ENCODE measurements at regions not wholly inside any gene's neighbourhood (a gene's known extent, or its start where the extent isn't known, plus 50 kb on each side); places are given as distances from the start of the nearest gene placed in this dataset.

- TF ChIP-seq CTCF (IDR thresholded peaks at IDR 0.05; ENCODE audit: insufficient read depth, low read depth, low read length) (no peak), EZH2 (IDR thresholded peaks at IDR 0.05; ENCODE audit: insufficient read depth, low read length) (no peak)
Measured at GRCh38 chr2:185466915-185467314, 271.7 kb upstream of the FSIP2 start.
